Keratinocyte (primary cell): ENCODE measurements at regions not wholly inside any gene's neighbourhood (a gene's known extent, or its start where the extent isn't known, plus 50 kb on each side); places are given as distances from the start of the nearest gene placed in this dataset.

Experiments used
- CTCF ChIP-seq, 3 experiments: IDR thresholded peaks in 1 of 3; conservative IDR thresholded peaks in 1 of 3; optimal IDR thresholded peaks in 1 of 3; 2 replicates in 2 of 3; 3 replicates in 1 of 3; pipeline versions ENCODE3 to v1.5.1; 2011; ENCODE audit warnings: low read length in 3 of 3, mild to moderate bottlenecking in 3 of 3, moderate library complexity in 2 of 3, control low read depth in 1 of 3, inconsistent platforms in 1 of 3; ENCODE audit not compliant: insufficient read depth in 2 of 3; ENCODE audit errors: extremely low read depth in 1 of 3
- EZH2 ChIP-seq: IDR thresholded peaks from one replicate; pipeline ENCODE4 v1.6.1; 2012; ENCODE audit warnings: inconsistent platforms, mild to moderate bottlenecking, low read length, moderate library complexity

DNA sequence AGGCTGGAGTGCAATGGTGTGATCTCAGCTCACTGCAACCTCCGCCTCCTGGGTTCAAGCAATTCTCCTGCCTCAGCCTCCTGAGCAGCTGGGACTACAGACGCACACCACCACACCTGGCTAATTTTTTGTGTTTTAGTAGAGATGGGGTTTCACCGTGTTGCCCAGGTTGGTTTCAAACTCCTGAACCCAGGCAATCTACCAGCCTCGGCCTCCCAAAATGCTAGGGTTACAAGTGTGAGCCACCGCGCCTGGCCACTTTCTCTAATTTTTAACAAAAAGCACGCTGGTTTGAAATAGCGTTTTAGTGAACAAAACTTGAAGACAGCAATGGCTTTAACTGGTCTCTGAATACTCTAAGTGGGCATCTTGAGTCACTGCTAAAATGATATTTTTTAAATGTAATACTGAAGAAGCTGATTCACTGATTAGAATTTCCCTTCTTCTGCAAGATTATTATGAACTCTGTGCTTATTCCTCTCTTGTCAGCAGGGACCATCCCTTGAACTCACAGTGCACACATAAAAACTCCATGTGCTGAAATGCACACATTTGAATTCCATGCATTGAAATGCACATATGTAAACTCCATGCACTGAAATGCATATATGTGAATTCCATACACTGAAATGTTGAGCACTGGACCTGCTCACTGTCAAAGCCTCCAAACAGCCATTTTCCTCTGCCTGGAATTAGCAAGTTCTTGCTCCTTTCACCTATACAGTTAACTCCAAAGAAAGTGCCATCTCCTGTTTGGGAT lies 1411.5 kb upstream of the ACVR2A start:
- no peak for TF ChIP-seq CTCF (optimal IDR thresholded peaks at IDR 0.05 in 1 of 3, IDR thresholded peaks at IDR 0.05 in 1 of 3, conservative IDR thresholded peaks at IDR 0.05 in 1 of 3; ENCODE audit: extremely low read depth in 1 of 3, insufficient read depth in 2 of 3, low read length in 3 of 3)
- TF ChIP-seq EZH2: no peak
